AG09309 (cell line): ENCODE measurements at regions not wholly inside any gene's neighbourhood (a gene's known extent, or its start where the extent isn't known, plus 50 kb on each side); places are given as distances from the start of the nearest gene placed in this dataset.

ENCODE experiments used
- DNase-seq: peaks from one replicate; pipeline ENCODE4 v3.0.0-alpha.2; 2010; ENCODE audit warnings: low read depth
- H3K4me3 ChIP-seq: 2 replicates; pipeline ENCODE4 v1.5.1; 2011; ENCODE audit warnings: mild to moderate bottlenecking, low read depth, low read length, moderate library complexity; ENCODE audit not compliant: control insufficient read depth
- TF ChIP-seq, protein P1 (sequence below): IDR thresholded peaks from 2 replicates; pipeline ENCODE4 v1.5.1; 2011; ENCODE audit warnings: mild to moderate bottlenecking, low read depth, low read length, inconsistent platforms; ENCODE audit not compliant: insufficient read depth, control insufficient read depth; ENCODE audit errors: missing control alignments

DNA sequence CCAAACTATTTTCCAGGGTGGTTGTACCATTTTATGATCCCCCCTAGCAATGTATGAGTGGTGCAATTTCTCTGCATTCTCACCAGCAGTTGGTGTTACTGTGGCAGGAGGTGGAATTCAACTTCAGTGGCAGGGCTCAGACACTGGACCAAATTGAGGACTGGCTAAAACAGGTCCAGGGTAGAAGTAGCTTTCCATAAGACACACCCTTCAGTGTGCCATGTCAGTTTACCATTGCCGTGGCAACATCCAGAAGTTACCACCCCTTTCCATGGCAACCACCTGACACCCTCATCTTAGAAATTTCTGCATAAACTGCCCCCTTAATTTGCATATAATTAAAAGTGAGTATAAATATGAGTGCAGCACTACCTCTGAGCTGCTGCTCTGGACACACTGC, 180.7 kb upstream of the GGTLC1 start:
- DNase-seq, result no peak
- TF ChIP-seq, protein P1, sequence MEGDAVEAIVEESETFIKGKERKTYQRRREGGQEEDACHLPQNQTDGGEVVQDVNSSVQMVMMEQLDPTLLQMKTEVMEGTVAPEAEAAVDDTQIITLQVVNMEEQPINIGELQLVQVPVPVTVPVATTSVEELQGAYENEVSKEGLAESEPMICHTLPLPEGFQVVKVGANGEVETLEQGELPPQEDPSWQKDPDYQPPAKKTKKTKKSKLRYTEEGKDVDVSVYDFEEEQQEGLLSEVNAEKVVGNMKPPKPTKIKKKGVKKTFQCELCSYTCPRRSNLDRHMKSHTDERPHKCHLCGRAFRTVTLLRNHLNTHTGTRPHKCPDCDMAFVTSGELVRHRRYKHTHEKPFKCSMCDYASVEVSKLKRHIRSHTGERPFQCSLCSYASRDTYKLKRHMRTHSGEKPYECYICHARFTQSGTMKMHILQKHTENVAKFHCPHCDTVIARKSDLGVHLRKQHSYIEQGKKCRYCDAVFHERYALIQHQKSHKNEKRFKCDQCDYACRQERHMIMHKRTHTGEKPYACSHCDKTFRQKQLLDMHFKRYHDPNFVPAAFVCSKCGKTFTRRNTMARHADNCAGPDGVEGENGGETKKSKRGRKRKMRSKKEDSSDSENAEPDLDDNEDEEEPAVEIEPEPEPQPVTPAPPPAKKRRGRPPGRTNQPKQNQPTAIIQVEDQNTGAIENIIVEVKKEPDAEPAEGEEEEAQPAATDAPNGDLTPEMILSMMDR, result no peak
- H3K4me3 ChIP-seq, result no peak overlapping the region

DNA sequence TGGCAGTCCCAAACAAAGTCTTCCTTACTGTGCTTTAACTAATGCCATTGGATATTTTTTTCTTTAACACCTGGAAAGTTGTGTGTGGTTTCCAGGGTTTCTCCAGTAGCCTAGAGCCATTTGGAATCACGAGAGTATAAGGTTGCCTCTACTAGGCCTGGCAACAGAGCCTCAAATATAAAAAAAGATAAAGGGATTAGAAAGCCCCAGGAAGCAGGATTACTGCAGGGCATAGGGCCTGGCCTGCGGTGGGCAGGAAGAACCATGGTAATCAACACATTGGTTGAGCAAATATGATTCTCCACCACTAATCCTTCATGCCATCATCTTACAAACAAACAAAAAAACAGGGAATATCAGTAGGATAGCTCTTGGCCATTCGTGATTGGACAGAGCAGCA, 177.8 kb upstream of the GGTLC1 start:
- TF ChIP-seq, protein P1, result no peak
- no peak overlapping the region for H3K4me3 ChIP-seq
- DNase-seq, result no peak

DNA sequence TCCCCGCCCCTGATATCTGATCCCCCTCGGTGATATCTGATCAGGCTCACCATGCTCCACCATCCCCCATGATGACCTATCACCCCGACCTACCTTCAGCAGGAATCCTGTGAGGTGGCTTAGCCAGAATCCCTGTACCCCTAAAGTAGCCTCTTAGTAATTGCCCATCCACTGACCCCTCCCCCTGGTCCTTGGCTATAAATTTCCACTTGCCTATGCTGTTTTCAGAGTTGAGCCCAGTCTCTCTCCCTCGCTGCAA, 177.5 kb upstream of the GGTLC1 start:
- TF ChIP-seq, protein P1, result no peak
- no peak for DNase-seq
- H3K4me3 ChIP-seq, result no peak overlapping the region

DNA sequence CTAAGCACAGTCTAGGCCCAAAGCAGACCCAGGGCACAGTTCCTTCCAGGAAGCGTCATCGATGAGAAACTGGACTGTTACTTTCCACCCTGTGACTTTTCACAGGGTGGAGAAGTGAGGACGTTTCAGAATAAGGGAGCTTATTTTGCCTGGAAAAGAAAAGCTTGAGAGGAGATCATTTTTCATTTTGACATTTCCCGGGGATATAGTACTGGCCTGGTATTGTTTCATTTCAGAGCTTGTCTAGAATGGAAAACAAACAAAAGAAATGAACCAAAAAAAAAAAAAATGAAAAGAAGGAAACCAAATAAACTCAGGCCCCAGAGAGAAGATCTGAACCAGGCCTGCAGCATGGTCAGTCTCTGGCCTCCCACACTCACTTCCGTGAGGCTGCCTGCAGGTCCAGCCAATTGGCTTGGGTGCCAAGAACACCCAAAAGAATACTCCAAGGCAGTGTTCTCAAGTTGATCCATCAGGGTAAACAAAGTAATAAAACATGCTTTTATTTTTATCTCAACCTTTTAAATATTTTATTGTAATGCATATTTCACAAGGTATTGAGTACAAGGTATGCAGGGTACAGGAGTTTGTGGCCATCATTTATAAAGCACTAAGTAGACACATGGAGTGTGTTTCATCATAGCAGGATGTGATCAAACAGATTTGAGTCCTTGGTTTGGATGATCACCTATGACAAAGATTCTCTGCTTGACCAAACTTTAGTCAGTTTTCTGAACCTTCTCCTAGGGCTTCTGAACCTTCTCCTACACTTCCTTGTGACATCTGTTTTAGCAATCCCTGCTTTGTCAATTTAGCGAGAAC, 176.9 kb upstream of the GGTLC1 start:
- no peak overlapping the region for H3K4me3 ChIP-seq
- no peak for DNase-seq
- TF ChIP-seq, protein P1, result no peak

DNA sequence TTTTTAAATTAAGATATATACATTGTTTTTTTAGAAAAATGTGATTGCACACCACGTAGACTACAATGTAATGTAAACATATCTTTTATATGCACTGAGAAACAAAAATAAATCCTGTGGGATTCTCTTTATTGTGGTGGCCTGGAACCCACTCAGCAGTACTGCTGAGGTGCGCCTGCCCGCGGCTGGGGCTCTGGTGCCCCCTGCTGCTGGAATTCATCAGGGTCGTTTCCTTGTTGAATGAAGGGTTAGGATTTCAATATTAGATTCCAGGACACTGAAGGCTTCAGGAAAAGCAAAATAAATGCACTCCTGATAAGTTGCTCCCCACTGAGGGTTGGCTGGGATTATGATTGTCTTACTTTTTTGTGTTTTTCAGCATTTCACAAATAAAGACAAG, 175.8 kb upstream of the GGTLC1 start:
- DNase-seq, result no peak
- no peak overlapping the region for H3K4me3 ChIP-seq
- TF ChIP-seq, protein P1, result peak; percentile 65

DNA sequence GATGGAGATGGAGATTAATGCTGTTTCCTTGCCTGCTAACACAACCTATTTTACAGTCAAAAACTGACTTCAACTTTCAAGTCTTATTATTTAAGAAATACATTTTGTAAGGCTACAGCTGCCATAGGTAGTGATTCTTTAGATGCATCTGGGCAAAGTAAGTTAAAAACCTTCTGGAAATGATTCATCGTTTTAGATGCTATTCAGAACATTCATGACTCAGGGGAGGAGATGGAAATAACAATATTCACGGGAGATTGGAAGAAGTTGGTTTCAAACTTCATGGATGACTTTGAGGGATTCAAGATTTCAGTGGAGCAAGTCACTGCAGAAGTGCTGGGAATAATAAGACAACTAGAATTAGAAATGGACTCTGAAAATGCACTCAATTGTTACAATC, 174.9 kb upstream of the GGTLC1 start:
- DNase-seq, result no peak
- TF ChIP-seq, protein P1, result no peak
- no peak overlapping the region for H3K4me3 ChIP-seq
